Suppressor macrophage treated with lipopolysaccharide for 1 hour (primary cell): ENCODE measurements at regions not wholly inside any gene's neighbourhood (a gene's known extent, or its start where the extent isn't known, plus 50 kb on each side); places are given as distances from the start of the nearest gene placed in this dataset.

Experiments
- DNase-seq, 3 donors: peaks; one replicate each; pipeline ENCODE4 v3.0.0-alpha.2; 2020 to 2022

- DNase-seq = no peak
Measured at GRCh38 chr18:45384962-45385315, 230.3 kb upstream of the SLC14A2 start.

GRCh38 chr18:45386041-45386655 lies 229.1 kb upstream of the SLC14A2 start:
- DNase-seq = peak in 2 of 3 donors; percentile 28 to 58

GRCh38 chr18:45387229-45387628 lies 228.0 kb upstream of the SLC14A2 start:
- DNase-seq = no peak

GRCh38 chr18:45398448-45398847 lies 216.8 kb upstream of the SLC14A2 start:
- DNase-seq = no peak

GRCh38 chr18:45399146-45399545 lies 216.1 kb upstream of the SLC14A2 start:
- DNase-seq = no peak

GRCh38 chr18:45399643-45400042 lies 215.6 kb upstream of the SLC14A2 start:
- no peak for DNase-seq

GRCh38 chr18:45402485-45403056 lies 212.7 kb upstream of the SLC14A2 start:
- DNase-seq = no peak

- DNase-seq = no peak
Measured at GRCh38 chr18:45403341-45404049, 211.8 kb upstream of the SLC14A2 start.

GRCh38 chr18:45408218-45408617 lies 207.1 kb upstream of the SLC14A2 start:
- no peak for DNase-seq

- no peak for DNase-seq
Measured at GRCh38 chr18:45409971-45410370, 205.3 kb upstream of the SLC14A2 start.

GRCh38 chr18:45412577-45412976 lies 202.7 kb upstream of the SLC14A2 start:
- no peak for DNase-seq

GRCh38 chr18:45413180-45413836 lies 202.0 kb upstream of the SLC14A2 start:
- DNase-seq = no peak

GRCh38 chr18:45415614-45416013 lies 199.7 kb upstream of the SLC14A2 start:
- DNase-seq = no peak

GRCh38 chr18:45416168-45416567 lies 199.1 kb upstream of the SLC14A2 start:
- DNase-seq = no peak

- DNase-seq = no peak
Measured at GRCh38 chr18:45417392-45417791, 197.9 kb upstream of the SLC14A2 start.

- no peak for DNase-seq
Measured at GRCh38 chr18:45423659-45424058, 191.6 kb upstream of the SLC14A2 start.

- no peak for DNase-seq
Measured at GRCh38 chr18:45430041-45430440, 185.2 kb upstream of the SLC14A2 start.

- no peak for DNase-seq
Measured at GRCh38 chr18:45435810-45436209, 179.5 kb upstream of the SLC14A2 start.

- no peak for DNase-seq
Measured at GRCh38 chr18:45437366-45437765, 177.9 kb upstream of the SLC14A2 start.

GRCh38 chr18:45439851-45440645 lies 175.2 kb upstream of the SLC14A2 start:
- no peak for DNase-seq

GRCh38 chr18:45441110-45441847 lies 174.0 kb upstream of the SLC14A2 start:
- DNase-seq = no peak

- no peak for DNase-seq
Measured at GRCh38 chr18:45444040-45444439, 171.2 kb upstream of the SLC14A2 start.
